CD14-positive monocyte (primary cell): ENCODE measurements at regions not wholly inside any gene's neighbourhood (a gene's known extent, or its start where the extent isn't known, plus 50 kb on each side); places are given as distances from the start of the nearest gene placed in this dataset.

ENCODE experiments used
- DNase-seq, 3 donors: peaks; one replicate each; pipeline ENCODE4 v3.0.0-alpha.2; 2011 to 2022
- H2AFZ ChIP-seq: 2 replicates; pipeline ENCODE4 v1.6.0; 2012; ENCODE audit warnings: mild to moderate bottlenecking, low read depth, low read length, inconsistent platforms; ENCODE audit not compliant: insufficient read depth, poor library complexity, severe bottlenecking
- H3K27ac ChIP-seq, 2 donors: 1 replicate in 1 of 2; 2 replicates in 1 of 2; pipeline ENCODE4 v1.5.1; 2012 to 2013; ENCODE audit warnings: low read length in 2 of 2, control low read depth in 1 of 2, inconsistent platforms in 1 of 2, low read depth in 1 of 2, mild to moderate bottlenecking in 1 of 2
- H3K27me3 ChIP-seq, 2 donors: one replicate each; pipeline versions ENCODE4 v1.6.0 to v1.6.1; 2011 to 2013; ENCODE audit warnings: low read length in 2 of 2; ENCODE audit not compliant: control insufficient read depth in 2 of 2, insufficient read depth in 2 of 2
- H3K36me3 ChIP-seq, 2 donors: replicated peaks in 1 of 2; 1 replicate in 1 of 2; 2 replicates in 1 of 2; pipeline versions ENCODE4 v1.5.1 to v1.6.1; 2012 to 2013; ENCODE audit warnings: low read length in 2 of 2, control low read depth in 1 of 2, inconsistent platforms in 1 of 2, mild to moderate bottlenecking in 1 of 2; ENCODE audit not compliant: insufficient read depth in 2 of 2, control insufficient read depth in 1 of 2
- H3K4me1 ChIP-seq, 2 donors: 1 replicate in 1 of 2; 2 replicates in 1 of 2; pipeline versions ENCODE4 v1.5.1 to v1.6.1; 2012 to 2013; ENCODE audit warnings: low read length in 2 of 2, control low read depth in 1 of 2, inconsistent platforms in 1 of 2, mild to moderate bottlenecking in 1 of 2, moderate library complexity in 1 of 2; ENCODE audit not compliant: insufficient read depth in 2 of 2, control insufficient read depth in 1 of 2
- H3K4me2 ChIP-seq: replicated peaks from 2 replicates; pipeline ENCODE3; 2012; ENCODE audit warnings: low read length, moderate library complexity, mild to moderate bottlenecking; ENCODE audit not compliant: poor library complexity, severe bottlenecking; ENCODE audit errors: extremely low read depth
- H3K4me3 ChIP-seq, 3 experiments: fragments of 200-600 bp in 1 of 3; sonication (generic) in 1 of 3; replicated peaks in 1 of 3; 1 replicate in 2 of 3; 2 replicates in 1 of 3; pipeline ENCODE4 v1.5.1; 2011 to 2013; ENCODE audit warnings: low read length in 3 of 3, mild to moderate bottlenecking in 3 of 3, control low read depth in 2 of 3, low read depth in 2 of 3, inconsistent platforms in 1 of 3, moderate library complexity in 1 of 3
- H3K79me2 ChIP-seq: 2 replicates; pipeline ENCODE4 v1.6.0; 2012; ENCODE audit warnings: mild to moderate bottlenecking, control low read depth, inconsistent platforms, low read length, moderate library complexity; ENCODE audit not compliant: insufficient read depth
- H3K9ac ChIP-seq: 2 replicates; pipeline ENCODE4 v1.6.0; 2017; ENCODE audit warnings: low read length, mild to moderate bottlenecking; ENCODE audit not compliant: insufficient read depth, poor library complexity, severe bottlenecking
- H3K9me3 ChIP-seq, 2 donors: replicated peaks in 1 of 2; 1 replicate in 1 of 2; 2 replicates in 1 of 2; pipeline versions ENCODE4 v1.5.1 to v1.6.1; 2012 to 2013; ENCODE audit warnings: low read length in 2 of 2, control low read depth in 1 of 2; ENCODE audit not compliant: control insufficient read depth in 1 of 2, insufficient read depth in 1 of 2
- H4K20me1 ChIP-seq: 2 replicates; pipeline ENCODE4 v1.6.0; 2012; ENCODE audit warnings: mild to moderate bottlenecking, low read length, control low read depth, moderate library complexity; ENCODE audit not compliant: insufficient read depth
- H3K27ac Mint-ChIP-seq, 7 donors: one replicate each; pipeline ENCODE4 v1.8.0; 2020; ENCODE audit warnings: mild to moderate bottlenecking in 7 of 7, mixed read lengths in 7 of 7, moderate library complexity in 6 of 7, inconsistent platforms in 2 of 7
- H3K27me3 Mint-ChIP-seq, 3 donors: one replicate each; pipeline ENCODE4 v1.8.0; 2021 to 2022; ENCODE audit warnings: low read depth in 3 of 3, mild to moderate bottlenecking in 3 of 3, mixed read lengths in 3 of 3, moderate library complexity in 3 of 3, inconsistent platforms in 1 of 3
- H3K36me3 Mint-ChIP-seq, 2 donors: one replicate each; pipeline ENCODE4 v1.8.0; 2020; ENCODE audit warnings: mixed read lengths in 2 of 2, inconsistent platforms in 1 of 2, mild to moderate bottlenecking in 1 of 2
- H3K4me1 Mint-ChIP-seq: one replicate; pipeline ENCODE4 v1.8.0; 2020; ENCODE audit warnings: mild to moderate bottlenecking, mixed read lengths
- H3K4me3 Mint-ChIP-seq, 2 donors: one replicate each; pipeline ENCODE4 v1.8.0; 2020; ENCODE audit warnings: mild to moderate bottlenecking in 2 of 2, mixed read lengths in 2 of 2, moderate library complexity in 1 of 2
- H3K9me3 Mint-ChIP-seq, 7 donors: one replicate each; pipeline ENCODE4 v1.8.0; 2020 to 2022; ENCODE audit warnings: mixed read lengths in 7 of 7, mild to moderate bottlenecking in 6 of 7, moderate library complexity in 6 of 7, inconsistent platforms in 2 of 7
- CTCF ChIP-seq: fragments of 200-600 bp; IDR thresholded peaks from one replicate; pipeline ENCODE4 v1.8.0; 2022; ENCODE audit warnings: antibody characterized with exemption, mild to moderate bottlenecking
- WGBS: methylation state at CpG from one replicate; pipeline ENCODE4 v1.1.5; 2013; ENCODE audit warnings: missing lambda C conversion rate; ENCODE audit not compliant: insufficient coverage; 5-methylcytosine and 5-hydroxymethylcytosine counted together
- intact Hi-C, 2 donors: fragments of 100-400 bp; cut with micrococcal nuclease; formaldehyde crosslinking; loops; one replicate each; pipeline versions ENCODE4 v1.15.0 to v1.15.1; 2023

GRCh38 chr2:128399256-128399655, 80.6 kb upstream of the HS6ST1 start:
- H4K20me1 ChIP-seq: no peaks in the 10 kb centered on the region
- H3K27ac ChIP-seq: no peak overlapping the region
- Mint-ChIP-seq H3K27ac (no peak overlapping the region), H3K4me1 (no peaks in the 10 kb centered on the region), H3K4me3 (no peak overlapping the region), H3K9me3 (peaks cover 0 to 3% (median 0%) of the 10 kb centered on the region in 7 donors), H3K27me3 (peaks cover 0 to 5% (median 2%) of the 10 kb centered on the region in 3 donors), H3K36me3 (no peaks in the 10 kb centered on the region)
- no CpG with 5 or more reads among the region's 2 CpGs for WGBS
- no peak overlapping the region for H2AFZ ChIP-seq
- no peak for DNase-seq
- H3K27me3 ChIP-seq: no peaks in the 10 kb centered on the region
- no peaks in the 10 kb centered on the region for H3K9me3 ChIP-seq
- no peak overlapping the region for H3K4me2 ChIP-seq
- H3K79me2 ChIP-seq: no peaks in the 10 kb centered on the region
- no peak for TF ChIP-seq CTCF
- no peaks in the 10 kb centered on the region for H3K4me1 ChIP-seq
- H3K4me3 ChIP-seq: no peak overlapping the region
- H3K36me3 ChIP-seq: no peaks in the 10 kb centered on the region
- H3K9ac ChIP-seq: no peak overlapping the region
- intact Hi-C loops: no loop called here

- no peak for TF ChIP-seq CTCF
- Histone ChIP-seq H3K4me3 (no peak overlapping the region), H3K27ac (no peak overlapping the region), H4K20me1 (no peaks in the 10 kb centered on the region), H3K4me2 (no peak overlapping the region), H3K79me2 (no peaks in the 10 kb centered on the region), H3K9ac (no peak overlapping the region), H3K9me3 (no peaks in the 10 kb centered on the region), H3K27me3 (no peaks in the 10 kb centered on the region), H3K4me1 (no peaks in the 10 kb centered on the region), H3K36me3 (no peaks in the 10 kb centered on the region), H2AFZ (no peak overlapping the region)
- Mint-ChIP-seq H3K27ac (peak overlapping the region in 1 of 7 donors; percentile 1), H3K4me1 (no peaks in the 10 kb centered on the region), H3K27me3 (peaks cover 0 to 5% (median 2%) of the 10 kb centered on the region in 3 donors), H3K36me3 (no peaks in the 10 kb centered on the region), H3K9me3 (peaks cover 0 to 3% (median 0%) of the 10 kb centered on the region in 7 donors), H3K4me3 (no peak overlapping the region)
- 100% methylated on average over 1 of the region's 5 CpGs for WGBS
- DNase-seq: no peak
- intact Hi-C loops: no loop called here
Observed at GRCh38 chr2:128399690-128400291, 81.1 kb upstream of the HS6ST1 start.
